ENCODE measurements at regions not wholly inside any gene's neighbourhood (a gene's known extent, or its start where the extent isn't known, plus 50 kb on each side); places are given as distances from the start of the nearest gene placed in this dataset.

GRCh38 chr5:29367176-29367833 is 1826.2 kb upstream of the CDH6 start:
- no peak for TF ChIP-seq POLR2AphosphoS5 (IDR thresholded peaks at IDR 0.05; ENCODE audit: insufficient read depth in 1 of 2, low read depth in 1 of 2)
- TF ChIP-seq, protein P1, sequence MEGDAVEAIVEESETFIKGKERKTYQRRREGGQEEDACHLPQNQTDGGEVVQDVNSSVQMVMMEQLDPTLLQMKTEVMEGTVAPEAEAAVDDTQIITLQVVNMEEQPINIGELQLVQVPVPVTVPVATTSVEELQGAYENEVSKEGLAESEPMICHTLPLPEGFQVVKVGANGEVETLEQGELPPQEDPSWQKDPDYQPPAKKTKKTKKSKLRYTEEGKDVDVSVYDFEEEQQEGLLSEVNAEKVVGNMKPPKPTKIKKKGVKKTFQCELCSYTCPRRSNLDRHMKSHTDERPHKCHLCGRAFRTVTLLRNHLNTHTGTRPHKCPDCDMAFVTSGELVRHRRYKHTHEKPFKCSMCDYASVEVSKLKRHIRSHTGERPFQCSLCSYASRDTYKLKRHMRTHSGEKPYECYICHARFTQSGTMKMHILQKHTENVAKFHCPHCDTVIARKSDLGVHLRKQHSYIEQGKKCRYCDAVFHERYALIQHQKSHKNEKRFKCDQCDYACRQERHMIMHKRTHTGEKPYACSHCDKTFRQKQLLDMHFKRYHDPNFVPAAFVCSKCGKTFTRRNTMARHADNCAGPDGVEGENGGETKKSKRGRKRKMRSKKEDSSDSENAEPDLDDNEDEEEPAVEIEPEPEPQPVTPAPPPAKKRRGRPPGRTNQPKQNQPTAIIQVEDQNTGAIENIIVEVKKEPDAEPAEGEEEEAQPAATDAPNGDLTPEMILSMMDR (IDR thresholded peaks at IDR 0.05): no peak
